ENCODE measurements at regions not wholly inside any gene's neighbourhood (a gene's known extent, or its start where the extent isn't known, plus 50 kb on each side); places are given as distances from the start of the nearest gene placed in this dataset.
A peak's percentile ranks its signal among the peaks of the same experiment; 100 is the strongest.

DNA sequence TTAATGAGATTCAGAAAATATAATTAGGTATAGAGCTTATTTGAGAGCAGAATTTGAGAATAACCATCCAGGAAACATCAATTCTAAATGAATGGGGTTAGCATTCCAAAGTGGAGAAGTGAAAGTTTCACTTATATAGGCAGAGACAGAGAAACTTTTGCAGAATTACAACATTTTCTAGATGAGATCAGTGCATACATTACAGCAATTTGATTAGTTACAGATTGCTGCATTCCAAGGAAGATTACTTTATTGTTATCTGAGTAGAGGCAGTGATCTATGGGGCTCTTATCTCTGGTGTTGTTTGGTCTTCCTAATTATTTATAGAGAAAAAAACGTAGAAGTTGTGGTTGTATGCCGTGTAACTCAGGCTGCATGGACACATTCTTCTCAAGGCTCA lies 373.8 kb upstream of the SYT4 start:
- ATAC-seq, result peak; percentile 84
- TF ChIP-seq TOX (CRISPR knock-in tag; IDR thresholded peaks at IDR 0.05; ENCODE audit: borderline replicate concordance) (0 out of 2 replicates have a peak, but pooled peaks have one; percentile 29), PATZ1 (CRISPR knock-in tag; IDR thresholded peaks at IDR 0.05; ENCODE audit: borderline replicate concordance) (0 out of 2 replicates have a peak, but pooled peaks have one; percentile 63), CREB5 (CRISPR knock-in tag; IDR thresholded peaks at IDR 0.05; ENCODE audit: low read depth) (peak; percentile 65; the same call in 1 of the 2 replicates), TCF4 (CRISPR knock-in tag; IDR thresholded peaks at IDR 0.05; ENCODE audit: borderline replicate concordance) (no peak), ISL1 (CRISPR knock-in tag; IDR thresholded peaks at IDR 0.05) (peak; percentile 98)
- TF ChIP-seq, protein P1, sequence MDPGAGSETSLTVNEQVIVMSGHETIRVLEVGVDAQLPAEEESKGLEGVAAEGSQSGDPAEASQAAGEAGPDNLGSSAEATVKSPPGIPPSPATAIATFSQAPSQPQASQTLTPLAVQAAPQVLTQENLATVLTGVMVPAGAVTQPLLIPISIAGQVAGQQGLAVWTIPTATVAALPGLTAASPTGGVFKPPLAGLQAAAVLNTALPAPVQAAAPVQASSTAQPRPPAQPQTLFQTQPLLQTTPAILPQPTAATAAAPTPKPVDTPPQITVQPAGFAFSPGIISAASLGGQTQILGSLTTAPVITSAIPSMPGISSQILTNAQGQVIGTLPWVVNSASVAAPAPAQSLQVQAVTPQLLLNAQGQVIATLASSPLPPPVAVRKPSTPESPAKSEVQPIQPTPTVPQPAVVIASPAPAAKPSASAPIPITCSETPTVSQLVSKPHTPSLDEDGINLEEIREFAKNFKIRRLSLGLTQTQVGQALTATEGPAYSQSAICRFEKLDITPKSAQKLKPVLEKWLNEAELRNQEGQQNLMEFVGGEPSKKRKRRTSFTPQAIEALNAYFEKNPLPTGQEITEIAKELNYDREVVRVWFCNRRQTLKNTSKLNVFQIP (CRISPR knock-in tag; IDR thresholded peaks at IDR 0.05; ENCODE audit: borderline replicate concordance, low read depth), result peak; percentile 25; the same call in 1 of the 2 replicates

GRCh38 chr18:43656547-43656946 lies 379.3 kb upstream of the SYT4 start:
- no peak for ATAC-seq
- no peak for TF ChIP-seq BACH2 (CRISPR knock-in tag; IDR thresholded peaks at IDR 0.05; ENCODE audit: borderline replicate concordance)
- TF ChIP-seq, protein P2, sequence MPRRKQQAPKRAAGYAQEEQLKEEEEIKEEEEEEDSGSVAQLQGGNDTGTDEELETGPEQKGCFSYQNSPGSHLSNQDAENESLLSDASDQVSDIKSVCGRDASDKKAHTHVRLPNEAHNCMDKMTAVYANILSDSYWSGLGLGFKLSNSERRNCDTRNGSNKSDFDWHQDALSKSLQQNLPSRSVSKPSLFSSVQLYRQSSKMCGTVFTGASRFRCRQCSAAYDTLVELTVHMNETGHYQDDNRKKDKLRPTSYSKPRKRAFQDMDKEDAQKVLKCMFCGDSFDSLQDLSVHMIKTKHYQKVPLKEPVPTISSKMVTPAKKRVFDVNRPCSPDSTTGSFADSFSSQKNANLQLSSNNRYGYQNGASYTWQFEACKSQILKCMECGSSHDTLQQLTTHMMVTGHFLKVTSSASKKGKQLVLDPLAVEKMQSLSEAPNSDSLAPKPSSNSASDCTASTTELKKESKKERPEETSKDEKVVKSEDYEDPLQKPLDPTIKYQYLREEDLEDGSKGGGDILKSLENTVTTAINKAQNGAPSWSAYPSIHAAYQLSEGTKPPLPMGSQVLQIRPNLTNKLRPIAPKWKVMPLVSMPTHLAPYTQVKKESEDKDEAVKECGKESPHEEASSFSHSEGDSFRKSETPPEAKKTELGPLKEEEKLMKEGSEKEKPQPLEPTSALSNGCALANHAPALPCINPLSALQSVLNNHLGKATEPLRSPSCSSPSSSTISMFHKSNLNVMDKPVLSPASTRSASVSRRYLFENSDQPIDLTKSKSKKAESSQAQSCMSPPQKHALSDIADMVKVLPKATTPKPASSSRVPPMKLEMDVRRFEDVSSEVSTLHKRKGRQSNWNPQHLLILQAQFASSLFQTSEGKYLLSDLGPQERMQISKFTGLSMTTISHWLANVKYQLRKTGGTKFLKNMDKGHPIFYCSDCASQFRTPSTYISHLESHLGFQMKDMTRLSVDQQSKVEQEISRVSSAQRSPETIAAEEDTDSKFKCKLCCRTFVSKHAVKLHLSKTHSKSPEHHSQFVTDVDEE (CRISPR knock-in tag; IDR thresholded peaks at IDR 0.05), result no peak
- TF ChIP-seq TOX (CRISPR knock-in tag; IDR thresholded peaks at IDR 0.05; ENCODE audit: borderline replicate concordance), result no peak
- no peak for TF ChIP-seq CREB5 (CRISPR knock-in tag; IDR thresholded peaks at IDR 0.05; ENCODE audit: low read depth)
- no peak for TF ChIP-seq ZC3H10 (CRISPR knock-in tag; IDR thresholded peaks at IDR 0.05)
- peak; percentile 95 for TF ChIP-seq ISL1 (CRISPR knock-in tag; IDR thresholded peaks at IDR 0.05)
- no peak for TF ChIP-seq ZFP30 (CRISPR knock-in tag; IDR thresholded peaks at IDR 0.05)

DNA sequence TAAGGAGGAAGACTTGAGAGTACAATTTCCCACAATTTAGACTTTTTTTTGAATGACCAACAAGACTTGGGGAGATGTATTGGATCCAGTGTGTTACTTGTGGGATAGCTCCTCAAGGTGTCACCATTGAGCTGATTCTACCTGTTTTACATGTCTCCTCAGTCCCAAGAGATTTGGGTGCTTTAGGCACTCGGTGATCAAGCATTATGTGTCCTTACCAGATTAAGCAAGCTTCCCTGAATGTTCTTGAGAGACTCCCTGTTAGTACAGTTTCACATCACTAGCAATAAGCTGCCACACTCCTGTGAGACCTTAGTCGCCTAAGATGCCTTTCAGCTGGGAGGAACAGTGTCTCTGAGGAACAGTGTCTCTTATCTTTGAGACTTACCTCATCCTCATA lies 384.3 kb upstream of the SYT4 start:
- peak; percentile 66 for ATAC-seq
- no peak for TF ChIP-seq ZNF565 (CRISPR knock-in tag; conservative IDR thresholded peaks at IDR 0.05; ENCODE audit: low read depth)
- TF ChIP-seq CREB5 (CRISPR knock-in tag; IDR thresholded peaks at IDR 0.05; ENCODE audit: low read depth), result no peak
- no peak for TF ChIP-seq ISL1 (CRISPR knock-in tag; IDR thresholded peaks at IDR 0.05)
- no peak for TF ChIP-seq TCF4 (CRISPR knock-in tag; IDR thresholded peaks at IDR 0.05; ENCODE audit: borderline replicate concordance)
- TF ChIP-seq, protein P1 (CRISPR knock-in tag; IDR thresholded peaks at IDR 0.05; ENCODE audit: borderline replicate concordance, low read depth), result no peak
- no peak for TF ChIP-seq PPARA (CRISPR knock-in tag; IDR thresholded peaks at IDR 0.05; ENCODE audit: borderline replicate concordance)
- no peak for TF ChIP-seq RARB (CRISPR knock-in tag; IDR thresholded peaks at IDR 0.05)

Measured in SK-N-SH treated with all-trans-retinoic acid at 6 μM for 48 hours (cell line).